ENCODE measurements at regions not wholly inside any gene's neighbourhood (a gene's known extent, or its start where the extent isn't known, plus 50 kb on each side); places are given as distances from the start of the nearest gene placed in this dataset.
A peak's percentile ranks its signal among the peaks of the same experiment; 100 is the strongest.

- no peak for DNase-seq (ENCODE audit: low spot score)
Observed at GRCh38 chr15:25563596-25563995, 124.8 kb upstream of the UBE3A start.

GRCh38 chr15:25557926-25558325 is 119.1 kb upstream of the UBE3A start:
- DNase-seq (ENCODE audit: low spot score): no peak

- no peak for DNase-seq (ENCODE audit: low spot score)
Observed at GRCh38 chr15:25556136-25556535, 117.3 kb upstream of the UBE3A start.

- no peak for DNase-seq (ENCODE audit: low spot score)
Observed at GRCh38 chr15:25554640-25555039, 115.8 kb upstream of the UBE3A start.

GRCh38 chr15:25548600-25548999 is 109.8 kb upstream of the UBE3A start:
- DNase-seq (ENCODE audit: low spot score): no peak

GRCh38 chr15:25545889-25546288 is 107.1 kb upstream of the UBE3A start:
- peak; percentile 49 for DNase-seq (ENCODE audit: low spot score)

GRCh38 chr15:25545017-25545416 is 106.2 kb upstream of the UBE3A start:
- DNase-seq (ENCODE audit: low spot score): peak; percentile 70

GRCh38 chr15:25544076-25544475 is 105.3 kb upstream of the UBE3A start:
- DNase-seq (ENCODE audit: low spot score): no peak

GRCh38 chr15:25543196-25543595 is 104.4 kb upstream of the UBE3A start:
- peak; percentile 81 for DNase-seq (ENCODE audit: low spot score)

- DNase-seq (ENCODE audit: low spot score): no peak
Observed at GRCh38 chr15:25541228-25541627, 102.4 kb upstream of the UBE3A start.

GRCh38 chr15:25536801-25537611 is 98.2 kb upstream of the UBE3A start:
- no peak for DNase-seq (ENCODE audit: low spot score)

- DNase-seq (ENCODE audit: low spot score): no peak
Observed at GRCh38 chr15:25535866-25536265, 97.0 kb upstream of the UBE3A start.

- DNase-seq (ENCODE audit: low spot score): no peak
Observed at GRCh38 chr15:25534293-25534692, 95.5 kb upstream of the UBE3A start.

GRCh38 chr15:25532269-25533140 is 93.7 kb upstream of the UBE3A start:
- DNase-seq (ENCODE audit: low spot score): no peak

GRCh38 chr15:25529774-25530173 is 91.0 kb upstream of the UBE3A start:
- no peak for DNase-seq (ENCODE audit: low spot score)

GRCh38 chr15:25527118-25527517 is 88.3 kb upstream of the UBE3A start:
- DNase-seq (ENCODE audit: low spot score): peak; percentile 55

GRCh38 chr15:25525741-25526140 is 86.9 kb upstream of the UBE3A start:
- DNase-seq (ENCODE audit: low spot score): no peak

- DNase-seq (ENCODE audit: low spot score): no peak
Observed at GRCh38 chr15:25515633-25516032, 76.8 kb upstream of the UBE3A start.

- no peak for DNase-seq (ENCODE audit: low spot score)
Observed at GRCh38 chr15:25514522-25514921, 75.7 kb upstream of the UBE3A start.

- DNase-seq (ENCODE audit: low spot score): no peak
Observed at GRCh38 chr15:25512957-25513356, 74.1 kb upstream of the UBE3A start.

- DNase-seq (ENCODE audit: low spot score): no peak
Observed at GRCh38 chr15:25510146-25510545, 71.3 kb upstream of the UBE3A start.

GRCh38 chr15:25509703-25510102 is 70.9 kb upstream of the UBE3A start:
- DNase-seq (ENCODE audit: low spot score): no peak

GRCh38 chr15:25508369-25509002 is 69.7 kb upstream of the UBE3A start:
- DNase-seq (ENCODE audit: low spot score): peak; percentile 47

Measured in putamen (tissue), 1 donor.